ENCODE measurements at regions not wholly inside any gene's neighbourhood (a gene's known extent, or its start where the extent isn't known, plus 50 kb on each side); places are given as distances from the start of the nearest gene placed in this dataset.

- TF ChIP-seq POLR2A (IDR thresholded peaks at IDR 0.05), result no peak
- TF ChIP-seq, protein P1, sequence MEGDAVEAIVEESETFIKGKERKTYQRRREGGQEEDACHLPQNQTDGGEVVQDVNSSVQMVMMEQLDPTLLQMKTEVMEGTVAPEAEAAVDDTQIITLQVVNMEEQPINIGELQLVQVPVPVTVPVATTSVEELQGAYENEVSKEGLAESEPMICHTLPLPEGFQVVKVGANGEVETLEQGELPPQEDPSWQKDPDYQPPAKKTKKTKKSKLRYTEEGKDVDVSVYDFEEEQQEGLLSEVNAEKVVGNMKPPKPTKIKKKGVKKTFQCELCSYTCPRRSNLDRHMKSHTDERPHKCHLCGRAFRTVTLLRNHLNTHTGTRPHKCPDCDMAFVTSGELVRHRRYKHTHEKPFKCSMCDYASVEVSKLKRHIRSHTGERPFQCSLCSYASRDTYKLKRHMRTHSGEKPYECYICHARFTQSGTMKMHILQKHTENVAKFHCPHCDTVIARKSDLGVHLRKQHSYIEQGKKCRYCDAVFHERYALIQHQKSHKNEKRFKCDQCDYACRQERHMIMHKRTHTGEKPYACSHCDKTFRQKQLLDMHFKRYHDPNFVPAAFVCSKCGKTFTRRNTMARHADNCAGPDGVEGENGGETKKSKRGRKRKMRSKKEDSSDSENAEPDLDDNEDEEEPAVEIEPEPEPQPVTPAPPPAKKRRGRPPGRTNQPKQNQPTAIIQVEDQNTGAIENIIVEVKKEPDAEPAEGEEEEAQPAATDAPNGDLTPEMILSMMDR (IDR thresholded peaks at IDR 0.05), result no peak
These were observed 219.9 kb upstream of the NOL4 start for GRCh38 chr18:34444622-34445021.
